Jurkat, Clone E6-1 (cell line): ENCODE measurements at regions not wholly inside any gene's neighbourhood (a gene's known extent, or its start where the extent isn't known, plus 50 kb on each side); places are given as distances from the start of the nearest gene placed in this dataset.
A peak's percentile ranks its signal among the peaks of the same experiment; 100 is the strongest.
"Not testable (repeated sequence)": the region's sequence is repeated elsewhere in the genome, so short reads cannot be mapped to it uniquely, and the experiment has no call there.

Experiments
- DNase-seq: peaks from one replicate; pipeline ENCODE4 v3.0.0-alpha.2; 2011; ENCODE audit warnings: low read depth, low spot score
- H3K4me3 ChIP-seq: 2 replicates; pipeline ENCODE4 v1.5.1; 2011; ENCODE audit warnings: mild to moderate bottlenecking, low read length, control low read depth, moderate library complexity

DNA sequence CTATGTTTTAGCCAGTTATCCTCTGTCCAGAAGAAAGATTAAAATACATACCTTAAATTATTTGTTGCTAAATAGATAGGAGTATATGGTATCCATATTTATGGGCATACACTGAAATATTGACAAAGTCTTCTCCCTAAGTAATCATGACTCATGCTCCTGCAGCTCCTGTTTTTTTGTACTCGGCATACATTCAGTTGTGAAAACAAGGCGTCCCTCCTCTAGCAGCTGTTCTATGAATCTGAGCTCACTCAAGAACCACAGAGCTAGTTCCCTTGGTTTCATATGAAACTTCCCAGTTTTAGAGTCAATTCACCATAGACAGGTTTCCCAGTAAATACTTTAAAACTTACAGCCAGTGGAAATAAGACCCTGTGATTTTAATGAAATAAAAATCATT, 168.7 kb upstream of the CDH7 start:
- DNase-seq, H3K4me3 ChIP-seq: not testable (repeated sequence)

DNA sequence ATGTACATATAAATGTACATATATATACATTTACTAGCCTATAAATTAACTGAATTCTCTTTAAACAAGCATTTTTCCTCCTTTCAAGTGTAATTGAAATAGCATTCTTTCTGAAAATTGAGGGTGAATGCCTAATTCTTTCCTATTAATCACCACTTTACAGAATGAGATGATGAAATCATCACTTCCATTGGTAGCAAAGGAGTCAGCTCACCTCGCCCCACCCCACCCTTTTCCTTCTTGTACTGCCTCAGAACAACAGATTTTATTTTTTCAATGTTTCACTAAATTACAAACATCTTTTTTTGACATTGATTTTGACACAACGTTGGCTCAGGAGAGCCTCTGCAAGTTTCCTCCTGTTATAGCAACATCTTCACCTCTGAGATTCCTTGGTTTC, 181.9 kb upstream of the CDH7 start:
- no peak overlapping the region for H3K4me3 ChIP-seq
- no peak for DNase-seq

DNA sequence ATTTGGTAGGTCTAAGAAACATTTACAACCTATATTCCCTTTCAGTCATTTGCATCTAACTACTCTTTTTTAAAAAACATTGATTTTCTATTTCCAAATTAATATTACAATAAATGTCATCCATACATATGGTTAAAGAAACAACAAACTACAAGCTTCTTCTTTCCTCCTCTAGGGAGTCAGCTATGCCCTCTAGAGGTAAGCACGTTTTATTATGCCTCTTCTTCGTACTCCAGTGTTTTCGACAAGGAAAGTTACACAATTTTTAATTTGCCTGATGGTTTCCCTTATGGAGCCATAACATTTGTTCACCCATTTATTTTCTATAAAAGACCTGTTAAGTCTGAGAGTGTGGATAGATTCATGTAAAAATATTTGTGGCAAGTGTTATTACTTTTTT, 183.4 kb upstream of the CDH7 start:
- peak; percentile 14 for DNase-seq
- no peak overlapping the region for H3K4me3 ChIP-seq

DNA sequence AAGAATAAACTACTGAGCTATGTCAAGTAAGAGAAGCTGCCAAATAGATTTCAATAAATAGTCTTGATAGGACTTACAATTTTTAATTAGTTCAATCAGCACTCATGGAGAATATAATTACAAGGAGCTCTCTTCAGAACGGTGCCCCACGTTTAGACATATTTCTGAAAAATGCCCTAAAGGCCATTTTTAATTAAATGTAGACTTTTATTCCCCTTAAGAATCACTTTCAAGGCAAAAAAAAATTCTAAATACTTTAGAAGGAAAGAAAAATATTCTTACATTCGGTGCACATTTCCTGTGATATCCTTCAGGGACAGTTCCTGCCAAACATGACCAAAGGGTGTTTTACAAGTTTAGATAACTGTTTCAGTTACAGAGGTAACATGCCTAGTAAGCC, 202.5 kb upstream of the CDH7 start:
- DNase-seq, result no peak

DNA sequence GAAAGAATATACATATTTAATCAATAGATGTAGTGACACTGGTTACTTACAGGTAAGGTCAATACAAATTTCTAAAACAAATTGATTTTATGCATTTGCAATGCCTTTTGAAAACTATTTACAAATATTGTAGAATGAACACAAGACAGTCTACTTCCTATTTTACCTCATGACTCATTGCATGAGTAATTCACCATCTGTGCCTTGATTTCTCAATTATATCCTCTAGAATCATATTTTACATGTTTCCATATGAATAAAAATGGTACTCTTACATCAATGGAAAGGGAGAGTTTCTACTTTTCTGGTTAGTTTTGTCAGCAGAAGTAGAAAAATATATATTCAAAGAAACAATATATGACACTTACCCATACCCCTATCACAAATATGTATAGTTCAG, 203.8 kb upstream of the CDH7 start:
- no peak overlapping the region for H3K4me3 ChIP-seq
- no peak for DNase-seq

More for the DNA sequence above, 202.5 kb upstream of the CDH7 start:
- H3K4me3 ChIP-seq, result no peak overlapping the region

DNA sequence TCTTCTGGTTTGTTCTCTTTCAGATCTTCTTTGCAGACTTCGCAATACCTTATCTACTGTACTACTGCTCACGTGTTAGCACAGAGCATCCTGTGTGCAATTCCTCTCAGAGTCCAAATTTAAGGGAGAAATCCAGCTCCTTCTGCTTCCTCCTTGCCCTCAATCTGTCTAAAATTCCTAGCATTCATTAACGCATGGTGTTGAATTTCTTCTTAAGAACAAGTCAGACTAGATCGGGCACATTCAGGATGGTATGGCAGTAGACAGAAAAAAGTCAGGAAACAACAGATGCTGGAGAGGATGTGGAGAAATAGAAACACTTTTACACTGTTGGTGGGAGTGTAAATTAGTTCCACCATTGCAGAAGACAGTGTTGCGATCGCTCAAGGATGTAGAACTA, 206.1 kb upstream of the CDH7 start:
- no peak for DNase-seq

DNA sequence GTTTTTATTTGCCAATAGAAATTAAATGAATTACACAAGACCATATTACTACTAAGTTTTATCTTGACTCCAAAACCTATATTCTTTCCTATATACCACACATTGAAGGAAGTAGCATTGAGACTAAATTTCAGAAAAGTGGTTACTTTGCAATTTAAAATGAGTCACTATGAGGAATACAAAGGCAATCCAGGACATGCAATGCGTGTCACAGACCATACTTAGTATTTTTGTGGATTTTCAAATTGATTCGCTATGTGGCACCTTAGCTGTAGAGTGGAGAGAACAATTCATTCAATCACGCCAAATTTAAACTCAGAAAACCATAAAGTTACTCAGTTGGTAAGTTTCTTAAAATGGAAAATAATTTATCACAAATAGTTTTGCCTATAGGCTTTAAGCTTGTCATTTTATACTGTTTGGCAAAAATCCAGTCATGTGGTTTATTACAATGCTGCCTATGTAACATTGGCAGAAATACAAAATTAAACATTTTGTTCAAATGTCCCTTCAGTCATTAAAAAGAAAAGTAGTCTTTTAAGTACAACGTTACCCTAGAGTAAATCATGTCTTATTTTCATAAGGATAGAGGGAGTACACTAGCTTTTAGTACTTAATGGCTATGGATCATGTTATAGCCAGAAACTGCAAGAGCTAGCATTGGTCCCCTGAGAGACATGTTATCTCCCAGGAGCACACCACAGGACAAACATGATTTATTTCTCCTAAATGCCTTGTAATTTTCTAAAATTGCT, 222.8 kb upstream of the CDH7 start:
- no peak overlapping the region for H3K4me3 ChIP-seq
- DNase-seq, result no peak

More for the DNA sequence above, 206.1 kb upstream of the CDH7 start:
- no peak overlapping the region for H3K4me3 ChIP-seq

DNA sequence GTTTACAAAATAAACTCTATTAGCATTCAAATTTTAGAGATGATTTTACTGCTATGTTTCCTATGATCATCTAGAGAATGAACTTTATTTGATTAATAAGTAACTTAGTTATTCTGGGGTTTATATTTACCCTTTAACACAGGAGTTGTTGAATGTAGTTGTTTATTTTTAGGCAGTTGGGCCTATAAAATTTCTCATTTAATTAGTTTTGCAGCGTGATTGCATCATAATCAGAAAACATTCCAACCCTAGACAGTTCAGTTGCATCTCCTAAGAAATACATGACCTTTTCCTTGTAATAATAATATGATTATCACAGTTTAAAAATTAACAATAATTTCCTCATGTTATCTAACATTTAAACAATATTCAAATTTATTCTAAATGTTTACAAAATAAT, 224.7 kb upstream of the CDH7 start:
- DNase-seq, result no peak
- H3K4me3 ChIP-seq, result no peak overlapping the region

DNA sequence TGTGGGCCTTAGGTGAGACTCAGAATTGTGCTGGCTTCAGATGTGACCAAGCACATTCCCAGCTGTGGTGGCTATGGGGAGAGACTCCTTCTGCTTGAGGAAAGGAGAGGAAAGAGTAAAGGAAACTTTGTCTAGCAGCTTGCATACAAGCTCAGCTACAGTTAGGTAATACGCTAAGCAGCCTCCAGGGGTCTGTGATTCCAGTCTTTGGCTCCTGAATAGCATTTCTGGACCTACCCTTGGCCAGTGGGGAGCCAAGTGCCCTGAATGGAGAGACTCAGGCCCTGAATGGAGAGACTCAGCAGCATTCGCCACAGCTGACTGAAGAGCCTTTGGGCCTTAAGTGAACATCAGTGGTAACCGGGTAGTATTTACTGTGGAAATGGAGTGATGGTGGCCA, 227.4 kb upstream of the CDH7 start:
- H3K4me3 ChIP-seq, result no peak overlapping the region
- no peak for DNase-seq

DNA sequence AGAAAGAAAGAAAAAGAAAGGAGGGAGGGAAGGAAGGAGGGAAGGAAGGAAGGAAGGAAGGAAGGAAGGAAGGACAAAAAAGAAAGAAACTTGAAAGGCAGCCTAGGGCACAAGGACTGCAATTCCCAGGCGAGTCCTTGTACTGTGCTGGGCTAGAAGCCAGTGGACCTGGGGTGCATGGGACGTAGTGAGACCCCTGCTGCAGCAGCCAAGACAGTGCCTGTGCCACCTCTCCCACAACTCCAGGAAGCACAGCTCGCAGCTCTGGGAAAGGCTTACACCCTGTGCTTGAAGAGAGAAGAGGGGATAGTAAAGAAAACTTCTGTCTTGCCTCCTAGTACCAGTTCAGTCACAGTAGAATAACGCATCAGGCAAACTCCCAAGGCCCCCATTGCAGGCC, 227.9 kb upstream of the CDH7 start:
- H3K4me3 ChIP-seq, result no peak overlapping the region
- DNase-seq, result no peak

DNA sequence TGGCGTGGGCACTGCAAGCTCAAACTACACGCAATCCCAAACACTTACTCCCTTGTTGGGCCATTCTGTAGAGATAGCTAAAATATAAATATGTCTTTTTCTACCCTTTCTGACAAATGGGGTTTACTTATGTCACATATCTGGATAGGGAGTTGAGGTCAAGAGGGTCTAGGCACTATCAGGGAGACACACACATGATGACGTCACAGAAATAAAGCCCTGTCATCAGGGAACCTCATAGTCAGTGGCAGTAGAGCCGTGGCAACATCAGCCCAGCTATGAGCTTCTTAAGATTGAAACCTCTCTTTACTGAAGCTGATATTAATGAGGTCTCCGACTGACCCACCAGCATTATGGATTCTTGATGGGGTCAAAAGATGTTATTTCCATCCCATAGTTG, 234.6 kb upstream of the CDH7 start:
- no peak for DNase-seq
- H3K4me3 ChIP-seq, result no peak overlapping the region

DNA sequence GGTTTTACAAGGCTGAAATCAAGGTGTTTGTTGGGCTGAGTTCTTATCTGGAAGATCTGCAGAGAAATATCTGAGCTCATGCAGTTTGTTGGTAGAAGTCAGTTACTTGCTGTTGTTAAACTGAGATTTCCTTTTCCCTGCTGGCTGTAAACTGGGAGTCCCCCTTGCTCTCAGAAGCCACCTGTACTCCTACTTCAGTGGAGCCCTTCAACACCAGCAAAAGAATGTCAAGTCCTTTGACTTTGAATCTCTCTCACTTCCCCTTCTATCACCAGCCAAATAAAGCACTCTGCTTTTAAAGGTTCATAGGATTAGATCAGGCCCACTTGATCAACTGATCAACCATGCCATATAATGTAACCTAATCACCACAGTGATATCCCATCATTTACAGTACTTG, 252.2 kb upstream of the CDH7 start:
- no peak for DNase-seq

DNA sequence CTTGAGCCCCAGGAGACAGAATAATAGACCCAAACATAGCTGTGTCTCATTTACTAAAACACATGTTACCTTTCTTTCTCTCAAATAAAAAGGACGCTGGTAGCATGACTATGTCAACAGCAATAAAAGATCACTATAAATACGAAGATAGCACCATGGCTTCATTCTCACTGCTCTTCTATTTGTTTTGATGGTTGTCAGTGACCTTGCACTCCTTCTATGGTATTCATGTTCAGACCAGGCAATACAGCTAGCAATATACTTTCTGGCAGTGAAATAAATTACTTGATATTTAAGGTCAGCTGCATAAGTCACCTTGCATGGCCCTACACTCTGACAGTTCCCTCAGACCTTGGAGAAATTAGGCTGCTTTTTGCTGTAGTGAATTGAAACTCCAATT, 263.2 kb upstream of the CDH7 start:
- H3K4me3 ChIP-seq, result no peak overlapping the region
- DNase-seq, result no peak

More for the DNA sequence above, 252.2 kb upstream of the CDH7 start:
- H3K4me3 ChIP-seq, result no peak overlapping the region

DNA sequence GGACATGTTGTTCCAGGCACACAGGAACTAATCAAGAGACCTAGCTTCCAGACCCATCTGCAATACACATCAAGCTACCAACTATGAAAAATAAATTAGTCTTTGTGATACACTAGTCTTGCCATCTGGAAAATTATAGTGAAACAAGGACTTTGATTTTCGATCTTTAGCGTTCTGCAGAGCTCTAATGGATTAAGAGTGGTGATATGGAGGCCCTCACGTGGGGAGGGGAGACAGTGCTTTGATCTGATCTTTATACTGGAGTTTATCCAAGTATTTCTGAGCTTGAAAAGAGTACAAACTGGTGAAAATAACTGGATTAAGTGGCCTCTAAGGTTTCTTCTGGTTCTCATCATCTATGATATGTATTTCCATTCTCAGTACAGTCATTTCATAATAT, 273.4 kb upstream of the CDH7 start:
- DNase-seq, result no peak
- H3K4me3 ChIP-seq, result no peak overlapping the region

DNA sequence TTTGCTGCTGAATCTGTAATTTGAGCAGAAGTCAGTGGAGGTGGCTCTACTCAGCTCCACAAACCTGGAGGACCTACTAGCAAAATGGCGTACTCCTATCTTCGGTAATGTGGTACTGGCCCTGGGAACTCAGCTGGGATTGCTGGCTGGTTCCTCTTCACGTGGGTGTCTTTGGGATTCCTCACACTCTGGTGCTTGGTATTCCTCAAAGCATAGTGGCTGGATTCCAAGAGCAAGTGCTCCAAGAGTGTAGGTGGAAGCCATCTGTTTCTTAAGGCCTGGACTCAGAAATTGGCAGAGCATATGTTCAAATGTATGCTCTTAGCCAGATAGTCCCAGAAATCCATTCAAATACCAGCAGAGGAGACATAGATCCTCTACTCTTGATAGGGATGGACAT, 281.9 kb upstream of the CDH7 start:
- DNase-seq, result no peak
- H3K4me3 ChIP-seq, result no peak overlapping the region

DNA sequence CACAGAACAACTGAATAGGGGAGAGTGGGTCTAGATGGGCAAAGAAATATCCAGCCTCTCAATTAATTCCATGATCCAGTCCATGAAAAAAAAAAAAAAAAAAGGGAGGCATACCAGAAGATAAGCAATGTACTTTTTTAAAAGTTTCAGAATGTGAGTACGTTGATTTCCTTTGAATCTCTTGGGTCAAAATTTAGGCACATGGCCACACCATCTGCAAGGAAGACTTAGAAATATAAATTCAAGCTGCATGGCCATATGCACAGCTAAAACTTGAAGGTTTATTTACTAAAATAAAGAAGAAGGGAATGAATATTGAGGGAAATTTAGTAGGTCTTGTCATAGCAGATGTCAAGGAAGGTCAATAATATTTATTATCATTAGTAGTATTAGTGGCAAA, 286.5 kb upstream of the CDH7 start:
- H3K4me3 ChIP-seq, result no peak overlapping the region
- no peak for DNase-seq

DNA sequence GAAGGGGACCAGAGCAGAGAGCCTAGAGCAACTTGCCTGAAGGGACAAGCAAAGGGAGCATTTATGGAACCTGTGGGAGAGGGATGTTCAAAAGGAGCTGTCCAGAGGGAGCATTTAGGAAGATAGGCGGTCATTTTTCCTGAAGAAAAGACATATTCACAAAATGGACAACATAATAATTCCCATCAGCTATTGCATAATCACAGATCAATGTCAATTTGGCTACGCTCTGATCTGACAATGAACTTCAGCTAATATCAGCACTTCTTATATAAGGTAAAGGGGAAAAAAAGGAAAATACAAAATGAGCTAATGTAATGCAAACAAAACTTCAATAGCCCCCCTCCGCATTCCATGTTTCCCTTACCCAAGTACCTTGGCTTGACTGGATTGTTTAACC, 291.1 kb upstream of the CDH7 start:
- no peak for DNase-seq
- H3K4me3 ChIP-seq, result no peak overlapping the region

DNA sequence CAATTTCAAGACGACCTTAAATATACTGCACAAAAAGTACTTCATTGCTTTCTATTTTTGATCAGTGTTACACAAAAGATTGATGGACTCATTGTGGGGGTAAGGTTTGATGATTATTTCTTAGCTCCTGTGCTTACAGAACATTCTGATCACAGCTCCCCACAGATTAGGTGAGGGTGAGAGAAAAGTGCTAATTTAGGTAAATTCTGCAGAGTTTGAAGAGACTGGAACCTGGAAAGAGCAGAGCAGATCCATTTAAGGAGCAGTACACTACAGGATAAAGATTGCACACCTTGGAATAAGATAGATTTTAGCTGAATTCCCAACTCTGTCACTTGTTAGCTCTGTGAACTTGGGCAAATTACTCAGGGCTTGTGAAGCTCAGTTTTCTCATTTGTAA, 291.9 kb upstream of the CDH7 start:
- DNase-seq, result no peak

DNA sequence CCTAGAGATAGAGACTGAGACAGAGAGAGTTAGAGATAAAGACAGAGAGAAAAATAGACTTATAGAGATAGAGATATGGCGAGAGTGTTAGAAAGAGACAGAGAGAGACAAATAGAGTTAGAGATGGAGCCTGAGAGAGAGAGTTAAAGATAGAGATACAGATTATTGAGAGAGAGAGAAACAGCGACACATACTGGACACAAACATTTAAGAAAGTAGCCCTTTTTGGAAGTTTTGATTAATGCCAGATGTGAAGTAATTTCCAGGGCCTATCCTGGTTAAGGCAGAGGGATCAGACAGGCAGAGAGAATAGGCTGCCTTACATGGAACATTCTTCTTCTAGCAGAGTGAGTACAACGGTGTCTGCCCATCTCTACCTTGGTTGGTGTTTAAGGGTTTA, 311.6 kb upstream of the CDH7 start:
- DNase-seq, result no peak
- no peak overlapping the region for H3K4me3 ChIP-seq

More for the DNA sequence above, 291.9 kb upstream of the CDH7 start:
- no peak overlapping the region for H3K4me3 ChIP-seq

DNA sequence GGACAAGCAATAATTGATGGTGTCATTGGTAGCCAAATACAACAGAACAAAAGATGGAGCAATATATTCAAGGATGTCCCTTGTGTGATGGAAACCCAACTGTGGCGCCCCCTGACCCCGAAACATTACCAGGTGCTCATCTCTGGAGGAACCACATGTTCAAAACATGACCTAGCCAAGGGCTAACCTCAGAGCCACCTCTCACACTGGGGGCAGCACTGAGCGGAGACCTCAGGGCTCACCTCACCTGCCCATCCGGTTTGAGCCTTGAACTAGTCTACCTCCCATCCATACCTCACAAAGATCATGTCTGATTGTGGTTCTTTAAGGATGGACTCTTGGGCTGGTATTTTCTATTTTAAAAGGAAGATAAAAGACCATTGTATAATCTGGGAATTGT, 314.4 kb upstream of the CDH7 start:
- no peak for DNase-seq
- no peak overlapping the region for H3K4me3 ChIP-seq

DNA sequence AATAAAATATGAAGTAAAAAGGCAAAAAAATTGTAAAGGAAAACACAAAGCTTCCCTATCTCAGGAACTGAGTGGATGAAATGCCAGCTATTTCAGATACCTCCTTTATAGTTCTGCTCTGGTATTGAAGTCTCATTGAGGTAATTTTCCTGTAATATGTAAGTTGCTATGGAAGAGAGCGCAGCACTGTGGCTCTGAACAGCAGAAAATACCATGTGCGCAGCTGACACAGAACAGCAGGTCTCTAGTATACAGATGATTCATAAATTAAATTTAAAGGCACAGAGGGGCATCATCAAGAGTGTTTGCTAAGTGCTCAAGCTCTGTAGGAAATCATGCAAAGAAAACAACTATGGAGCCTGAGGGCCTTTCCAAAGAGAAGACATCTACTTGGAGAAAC, 315.3 kb upstream of the CDH7 start:
- no peak overlapping the region for H3K4me3 ChIP-seq
- no peak for DNase-seq

DNA sequence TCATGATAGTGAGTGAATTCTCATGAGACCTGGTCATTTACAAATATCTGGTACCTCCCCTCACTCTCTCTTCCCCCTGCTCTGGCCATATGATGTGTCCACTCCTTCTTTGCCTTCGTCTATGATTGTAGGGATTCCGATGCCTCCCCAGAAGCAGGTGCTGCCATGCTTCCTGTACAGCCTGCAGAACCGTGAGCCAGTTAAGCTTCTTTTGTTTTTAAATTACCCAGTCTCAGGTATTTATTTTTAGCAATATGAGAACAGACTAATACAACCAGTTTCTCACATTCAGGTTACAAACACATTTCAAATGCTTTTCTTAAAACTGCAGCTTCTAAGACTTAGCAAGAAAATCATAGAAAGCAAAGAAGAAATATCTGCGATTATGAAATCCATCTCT, 321.2 kb upstream of the CDH7 start:
- H3K4me3 ChIP-seq, result no peak overlapping the region
- DNase-seq, result no peak
